Large intestine (tissue), 3 donors: ENCODE measurements at regions not wholly inside any gene's neighbourhood (a gene's known extent, or its start where the extent isn't known, plus 50 kb on each side); places are given as distances from the start of the nearest gene placed in this dataset.

ENCODE experiments used
- DNase-seq, 2 donors: peaks; one replicate each; pipeline versions ENCODE4 v3.0.0 to v3.0.0-alpha.2; 2013
- H3K27ac ChIP-seq: one replicate; pipeline ENCODE4 v1.5.1; 2013; ENCODE audit warnings: low read length
- H3K27me3 ChIP-seq: 2 replicates; pipeline ENCODE4 v1.6.1; 2013; ENCODE audit warnings: low read length; ENCODE audit not compliant: control insufficient read depth, insufficient read depth
- H3K36me3 ChIP-seq: 2 replicates; pipeline ENCODE4 v1.6.1; 2013; ENCODE audit warnings: low read length; ENCODE audit not compliant: control insufficient read depth, insufficient read depth
- H3K4me1 ChIP-seq: one replicate; pipeline ENCODE4 v1.6.1; 2013; ENCODE audit warnings: low read length; ENCODE audit not compliant: control insufficient read depth, insufficient read depth
- H3K4me3 ChIP-seq: one replicate; pipeline ENCODE4 v1.5.1; 2013; ENCODE audit warnings: low read length
- H3K9me3 ChIP-seq: one replicate; pipeline ENCODE4 v1.6.1; 2013; ENCODE audit warnings: mild to moderate bottlenecking, low read depth, low read length, moderate library complexity; ENCODE audit not compliant: control insufficient read depth
- WGBS: methylation state at CpG from one replicate; pipeline ENCODE4 v1.1.5; 2013; ENCODE audit warnings: low lambda C conversion rate; ENCODE audit not compliant: insufficient coverage; 5-methylcytosine and 5-hydroxymethylcytosine counted together

- H3K27me3 ChIP-seq: no peaks in the 10 kb centered on the region
- no peaks in the 10 kb centered on the region for H3K9me3 ChIP-seq
- 67% methylated on average over 4 of the region's 8 CpGs for WGBS
- no peak overlapping the region for H3K4me3 ChIP-seq
- no peak overlapping the region for H3K27ac ChIP-seq
- no peaks in the 10 kb centered on the region for H3K36me3 ChIP-seq
- H3K4me1 ChIP-seq: no peaks in the 10 kb centered on the region
- no peak for DNase-seq
These were observed 280.6 kb downstream of the NR2F1-AS1 start for GRCh38 chr5:93300309-93300923.

DNA sequence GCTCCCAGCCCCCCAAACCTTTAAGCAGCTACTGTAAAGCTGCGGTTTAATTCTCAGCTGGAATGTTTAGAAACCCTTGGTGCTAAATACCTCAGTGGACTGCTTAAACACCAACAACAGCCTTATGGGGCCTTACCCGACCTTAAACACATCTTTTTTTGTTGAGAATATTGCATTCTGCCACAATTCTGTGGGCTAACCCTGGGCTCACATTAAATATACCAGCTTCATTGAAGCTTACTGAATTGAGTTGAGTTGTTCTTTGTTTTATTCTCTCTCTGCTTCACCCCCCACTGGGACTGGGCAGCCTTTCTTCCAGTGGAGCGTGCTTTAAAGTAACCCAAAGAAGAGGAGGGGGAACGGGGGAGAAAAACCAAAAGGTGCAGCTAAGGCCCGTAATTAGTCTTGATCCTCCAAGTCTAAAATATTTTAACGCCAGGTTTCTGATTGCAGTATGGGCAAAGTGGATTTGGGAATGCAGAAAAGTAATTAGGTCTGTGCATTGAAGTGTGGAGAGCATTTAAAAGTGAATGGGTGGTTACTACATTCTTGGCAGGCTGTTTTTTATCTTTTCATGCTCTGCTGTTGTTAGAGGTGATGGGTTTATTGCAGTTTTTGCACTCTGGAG, 281.2 kb downstream of the NR2F1-AS1 start:
- Histone ChIP-seq H3K4me1 (no peaks in the 10 kb centered on the region), H3K27ac (no peak overlapping the region), H3K4me3 (no peak overlapping the region), H3K27me3 (no peaks in the 10 kb centered on the region), H3K36me3 (no peaks in the 10 kb centered on the region), H3K9me3 (no peaks in the 10 kb centered on the region)
- WGBS: 40% methylated on average over 2 of the region's 6 CpGs
- DNase-seq: no peak

GRCh38 chr5:93297116-93297515, 283.9 kb downstream of the NR2F1-AS1 start:
- no peaks in the 10 kb centered on the region for H3K4me1 ChIP-seq
- no peaks in the 10 kb centered on the region for H3K9me3 ChIP-seq

GRCh38 chr5:93296338-93296737, 284.7 kb downstream of the NR2F1-AS1 start:
- Histone ChIP-seq H3K27me3 (no peaks in the 10 kb centered on the region), H3K4me3 (no peak overlapping the region), H3K36me3 (no peaks in the 10 kb centered on the region), H3K9me3 (no peaks in the 10 kb centered on the region), H3K4me1 (no peaks in the 10 kb centered on the region), H3K27ac (no peak overlapping the region)
- no peak for DNase-seq
- no CpG with 5 or more reads among the region's 2 CpGs for WGBS

More at GRCh38 chr5:93297116-93297515, 283.9 kb downstream of the NR2F1-AS1 start:
- no peak for DNase-seq
- WGBS: 94% methylated on average over 2 of the region's 2 CpGs
- Histone ChIP-seq H3K27ac (no peak overlapping the region), H3K36me3 (no peaks in the 10 kb centered on the region), H3K4me3 (no peak overlapping the region), H3K27me3 (no peaks in the 10 kb centered on the region)

GRCh38 chr5:93294996-93295395, 286.0 kb downstream of the NR2F1-AS1 start:
- Histone ChIP-seq H3K36me3 (no peaks in the 10 kb centered on the region), H3K9me3 (no peaks in the 10 kb centered on the region), H3K4me1 (no peaks in the 10 kb centered on the region), H3K27me3 (no peaks in the 10 kb centered on the region), H3K4me3 (no peak overlapping the region), H3K27ac (no peak overlapping the region)
- WGBS: no CpG with 5 or more reads among the region's 1 CpG
- no peak for DNase-seq

DNA sequence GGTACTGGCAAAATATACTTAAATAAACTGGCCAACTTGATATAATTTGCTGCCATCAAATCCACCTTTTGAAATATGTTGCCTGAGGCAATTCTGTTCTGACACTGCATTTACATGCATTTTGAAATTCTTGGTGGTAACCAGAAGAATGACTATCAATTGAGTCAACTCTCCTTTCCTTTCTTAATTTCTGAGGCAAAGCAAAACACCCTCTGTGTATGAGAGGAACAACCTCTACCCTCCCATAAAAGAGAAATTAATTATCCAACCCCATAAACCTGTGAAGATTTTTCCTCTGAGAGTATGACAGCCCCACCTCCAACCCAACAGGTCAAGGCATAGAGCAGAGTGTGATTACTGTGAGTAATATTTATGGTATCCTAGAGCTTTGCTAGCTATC, 286.8 kb downstream of the NR2F1-AS1 start:
- H3K4me1 ChIP-seq: no peaks in the 10 kb centered on the region
- no peaks in the 10 kb centered on the region for H3K9me3 ChIP-seq
- no peak overlapping the region for H3K4me3 ChIP-seq
- H3K36me3 ChIP-seq: no peaks in the 10 kb centered on the region
- H3K27ac ChIP-seq: no peak overlapping the region
- no peaks in the 10 kb centered on the region for H3K27me3 ChIP-seq
- no peak for DNase-seq

DNA sequence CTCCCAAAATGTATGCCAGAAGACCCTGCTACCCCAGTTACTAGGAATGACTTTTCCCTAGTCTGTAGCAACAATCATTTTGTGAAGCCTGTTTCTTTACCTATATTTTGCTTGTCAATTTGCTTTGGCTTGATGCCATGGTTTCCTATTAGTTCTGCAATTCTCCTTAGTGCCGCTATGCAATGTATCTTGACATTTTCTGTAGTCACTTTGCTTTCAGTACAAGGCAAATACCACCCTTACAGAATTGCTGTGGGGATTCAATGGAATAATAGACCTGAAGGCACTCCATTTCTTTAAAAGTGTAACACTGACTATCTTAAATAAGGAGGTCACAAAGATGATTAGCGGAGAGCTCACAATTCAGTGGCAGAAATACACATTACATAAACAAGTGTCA, 291.1 kb downstream of the NR2F1-AS1 start:
- Histone ChIP-seq H3K27me3 (no peaks in the 10 kb centered on the region), H3K4me3 (no peak overlapping the region), H3K9me3 (no peaks in the 10 kb centered on the region), H3K36me3 (no peaks in the 10 kb centered on the region), H3K27ac (no peak overlapping the region), H3K4me1 (no peaks in the 10 kb centered on the region)
- no CpG with 5 or more reads among the region's 2 CpGs for WGBS
- DNase-seq: no peak

- Histone ChIP-seq H3K9me3 (no peaks in the 10 kb centered on the region), H3K36me3 (no peaks in the 10 kb centered on the region), H3K27me3 (no peaks in the 10 kb centered on the region), H3K27ac (no peak overlapping the region), H3K4me3 (no peak overlapping the region), H3K4me1 (no peaks in the 10 kb centered on the region)
- no peak for DNase-seq
- WGBS: no CpG with 5 or more reads among the region's 1 CpG
These were observed 295.6 kb downstream of the NR2F1-AS1 start for GRCh38 chr5:93285461-93285860.

- Histone ChIP-seq H3K27ac (no peak overlapping the region), H3K4me1 (no peaks in the 10 kb centered on the region), H3K36me3 (no peaks in the 10 kb centered on the region), H3K4me3 (no peak overlapping the region), H3K9me3 (no peaks in the 10 kb centered on the region), H3K27me3 (no peaks in the 10 kb centered on the region)
- DNase-seq: no peak
- WGBS: 93% methylated on average over 3 of the region's 4 CpGs
These were observed 298.8 kb downstream of the NR2F1-AS1 start for GRCh38 chr5:93281980-93282772.

- H3K4me1 ChIP-seq: no peaks in the 10 kb centered on the region
- H3K4me3 ChIP-seq: no peak overlapping the region
- H3K27ac ChIP-seq: no peak overlapping the region
- no peaks in the 10 kb centered on the region for H3K27me3 ChIP-seq
- DNase-seq: no peak
- no peaks in the 10 kb centered on the region for H3K9me3 ChIP-seq
- H3K36me3 ChIP-seq: no peaks in the 10 kb centered on the region
- no CpG with 5 or more reads among the region's 3 CpGs for WGBS
These were observed 300.5 kb downstream of the NR2F1-AS1 start for GRCh38 chr5:93280518-93280917.
